SK-N-SH treated with all-trans-retinoic acid at 6 μM for 48 hours (cell line): ENCODE measurements at regions not wholly inside any gene's neighbourhood (a gene's known extent, or its start where the extent isn't known, plus 50 kb on each side); places are given as distances from the start of the nearest gene placed in this dataset.

Experiments
- ATAC-seq: fragments of 200-7000 bp; cut with Tn5 transposase; 3 replicates; pipeline ENCODE4 v1.9.1; 2020; ENCODE audit warnings: mild to moderate bottlenecking, moderate library complexity
- ARNTL ChIP-seq: fragments of 450-650 bp; formaldehyde crosslinking; IDR thresholded peaks from 2 replicates; pipeline ENCODE4 v1.5.0; 2020; ENCODE audit warnings: low read depth, mild to moderate bottlenecking, moderate library complexity, borderline replicate concordance
- BACH2 ChIP-seq: fragments of 250-450 bp; sonication (Bioruptor Pico); IDR thresholded peaks from 2 replicates; pipeline ENCODE4 v1.9.0; 2021; ENCODE audit warnings: mild to moderate bottlenecking, borderline replicate concordance
- CREB5 ChIP-seq: fragments of 250-450 bp; sonication (Bioruptor Pico); IDR thresholded peaks from 2 replicates; pipeline ENCODE4 v1.5.1; 2020; ENCODE audit warnings: low read depth, mild to moderate bottlenecking, moderate library complexity
- CSDC2 ChIP-seq: fragments of 250-450 bp; sonication (Bioruptor Pico); IDR thresholded peaks from 2 replicates; pipeline ENCODE4 v1.5.0; 2020; ENCODE audit warnings: mild to moderate bottlenecking, moderate library complexity
- CSRNP3 ChIP-seq: fragments of 250-450 bp; sonication (Bioruptor Pico); IDR thresholded peaks from 2 replicates; pipeline ENCODE4 v1.5.1; 2021; ENCODE audit warnings: mild to moderate bottlenecking, moderate library complexity
- ESRRG ChIP-seq: fragments of 250-450 bp; sonication (Bioruptor Pico); IDR thresholded peaks from 2 replicates; pipeline ENCODE4 v1.6.1; 2021; ENCODE audit warnings: mild to moderate bottlenecking
- ISL1 ChIP-seq: fragments of 250-450 bp; sonication (Bioruptor Pico); IDR thresholded peaks from 2 replicates; pipeline ENCODE4 v2.1.2; 2022; ENCODE audit warnings: mild to moderate bottlenecking, moderate library complexity
- OSR1 ChIP-seq: fragments of 250-450 bp; sonication (Bioruptor Pico); IDR thresholded peaks from 2 replicates; pipeline ENCODE4 v1.8.0; 2022; ENCODE audit warnings: moderate library complexity, mild to moderate bottlenecking, inconsistent platforms
- PATZ1 ChIP-seq: fragments of 250-450 bp; sonication (Bioruptor Pico); IDR thresholded peaks from 2 replicates; pipeline ENCODE4 v1.8.0; 2020; ENCODE audit warnings: mild to moderate bottlenecking, moderate library complexity, borderline replicate concordance
- POU6F1 ChIP-seq: fragments of 250-450 bp; sonication (Bioruptor Pico); IDR thresholded peaks from 2 replicates; pipeline ENCODE4 v1.8.0; 2021; ENCODE audit warnings: low read depth, mild to moderate bottlenecking, moderate library complexity, borderline replicate concordance
- PPARA ChIP-seq: fragments of 250-450 bp; sonication (Bioruptor Pico); IDR thresholded peaks from 2 replicates; pipeline ENCODE4 v1.5.0; 2020; ENCODE audit warnings: mild to moderate bottlenecking, borderline replicate concordance
- RARB ChIP-seq: fragments of 250-450 bp; sonication (Bioruptor Pico); IDR thresholded peaks from 2 replicates; pipeline ENCODE4 v1.8.0; 2021; ENCODE audit warnings: mild to moderate bottlenecking, moderate library complexity
- SNAI2 ChIP-seq: fragments of 250-450 bp; sonication (Bioruptor Pico); IDR thresholded peaks from 2 replicates; pipeline ENCODE4 v1.5.0; 2020; ENCODE audit warnings: mild to moderate bottlenecking, moderate library complexity
- TCF4 ChIP-seq: fragments of 250-450 bp; sonication (Bioruptor Pico); IDR thresholded peaks from 2 replicates; pipeline ENCODE4 v1.8.0; 2021; ENCODE audit warnings: mild to moderate bottlenecking, moderate library complexity, borderline replicate concordance
- TSHZ2 ChIP-seq: fragments of 250-450 bp; sonication (Bioruptor Pico); IDR thresholded peaks from 2 replicates; pipeline ENCODE4 v1.5.0; 2020; ENCODE audit warnings: mild to moderate bottlenecking, moderate library complexity
- ZC3H10 ChIP-seq: fragments of 250-450 bp; sonication (Bioruptor Pico); IDR thresholded peaks from 2 replicates; pipeline ENCODE4 v1.5.1; 2021; ENCODE audit warnings: mild to moderate bottlenecking, moderate library complexity
- ZFP3 ChIP-seq: fragments of 250-450 bp; sonication (Bioruptor Pico); IDR thresholded peaks from 2 replicates; pipeline ENCODE4 v1.5.0; 2020; ENCODE audit warnings: mild to moderate bottlenecking, moderate library complexity
- ZFP30 ChIP-seq: fragments of 450-650 bp; formaldehyde crosslinking; IDR thresholded peaks from 2 replicates; pipeline ENCODE4 v1.5.0; 2022; ENCODE audit warnings: mild to moderate bottlenecking, moderate library complexity
- ZNF565 ChIP-seq: fragments of 450-650 bp; formaldehyde crosslinking; conservative IDR thresholded peaks from 2 replicates; pipeline ENCODE4 v1.5.0; 2020; ENCODE audit warnings: low read depth, mild to moderate bottlenecking, moderate library complexity
- ZNF70 ChIP-seq: fragments of 450-650 bp; formaldehyde crosslinking; IDR thresholded peaks from 2 replicates; pipeline ENCODE4 v1.5.0; 2020; ENCODE audit warnings: mild to moderate bottlenecking, moderate library complexity
- ZNF8 ChIP-seq: fragments of 450-650 bp; formaldehyde crosslinking; IDR thresholded peaks from 2 replicates; pipeline ENCODE4 v1.5.0; 2020; ENCODE audit warnings: mild to moderate bottlenecking, moderate library complexity

- TF ChIP-seq ARNTL (CRISPR knock-in tag), result no peak
- no peak for TF ChIP-seq ZFP30 (CRISPR knock-in tag)
- no peak for TF ChIP-seq RARB (CRISPR knock-in tag)
- TF ChIP-seq ESRRG (CRISPR knock-in tag), result no peak
Measured at GRCh38 chr12:88918161-88918560, 337.9 kb upstream of the KITLG start (continued).

- no peak for ATAC-seq
- TF ChIP-seq BACH2 (CRISPR knock-in tag), result no peak
- TF ChIP-seq CSDC2, result no peak
- no peak for TF ChIP-seq PPARA (CRISPR knock-in tag)
- TF ChIP-seq TCF4 (CRISPR knock-in tag), result no peak
- TF ChIP-seq OSR1 (CRISPR knock-in tag), result no peak
- TF ChIP-seq ZNF565 (CRISPR knock-in tag), result no peak
- TF ChIP-seq ESRRG (CRISPR knock-in tag), result no peak
- no peak for TF ChIP-seq ZNF70 (CRISPR knock-in tag)
- no peak for TF ChIP-seq SNAI2 (CRISPR knock-in tag)
- no peak for TF ChIP-seq ZFP30 (CRISPR knock-in tag)
- no peak for TF ChIP-seq PATZ1 (CRISPR knock-in tag)
- TF ChIP-seq ZNF8 (CRISPR knock-in tag), result no peak
- TF ChIP-seq POU6F1 (CRISPR knock-in tag), result no peak
- TF ChIP-seq CSRNP3 (CRISPR knock-in tag), result no peak
Measured at GRCh38 chr12:88914967-88915366, 334.7 kb upstream of the KITLG start.

- TF ChIP-seq ISL1 (CRISPR knock-in tag) (no peak), CSRNP3 (CRISPR knock-in tag) (no peak), ZNF70 (CRISPR knock-in tag) (no peak), SNAI2 (CRISPR knock-in tag) (no peak), ZNF565 (CRISPR knock-in tag) (no peak), ARNTL (CRISPR knock-in tag) (no peak), CREB5 (CRISPR knock-in tag) (no peak), TCF4 (CRISPR knock-in tag) (no peak), RARB (CRISPR knock-in tag) (no peak), PPARA (CRISPR knock-in tag) (no peak), BACH2 (CRISPR knock-in tag) (no peak), TSHZ2 (CRISPR knock-in tag) (no peak), ZC3H10 (no peak), ZFP3 (no peak)
- no peak for ATAC-seq
Measured at GRCh38 chr12:88909510-88909909, 329.2 kb upstream of the KITLG start.
